LHCN-M2 (cell line): ENCODE measurements at regions not wholly inside any gene's neighbourhood (a gene's known extent, or its start where the extent isn't known, plus 50 kb on each side); places are given as distances from the start of the nearest gene placed in this dataset.
A peak's percentile ranks its signal among the peaks of the same experiment; 100 is the strongest.

Experiments
- DNase-seq: peaks from one replicate; pipeline ENCODE4 v3.0.0-alpha.2; 2012; ENCODE audit warnings: low read depth

DNA sequence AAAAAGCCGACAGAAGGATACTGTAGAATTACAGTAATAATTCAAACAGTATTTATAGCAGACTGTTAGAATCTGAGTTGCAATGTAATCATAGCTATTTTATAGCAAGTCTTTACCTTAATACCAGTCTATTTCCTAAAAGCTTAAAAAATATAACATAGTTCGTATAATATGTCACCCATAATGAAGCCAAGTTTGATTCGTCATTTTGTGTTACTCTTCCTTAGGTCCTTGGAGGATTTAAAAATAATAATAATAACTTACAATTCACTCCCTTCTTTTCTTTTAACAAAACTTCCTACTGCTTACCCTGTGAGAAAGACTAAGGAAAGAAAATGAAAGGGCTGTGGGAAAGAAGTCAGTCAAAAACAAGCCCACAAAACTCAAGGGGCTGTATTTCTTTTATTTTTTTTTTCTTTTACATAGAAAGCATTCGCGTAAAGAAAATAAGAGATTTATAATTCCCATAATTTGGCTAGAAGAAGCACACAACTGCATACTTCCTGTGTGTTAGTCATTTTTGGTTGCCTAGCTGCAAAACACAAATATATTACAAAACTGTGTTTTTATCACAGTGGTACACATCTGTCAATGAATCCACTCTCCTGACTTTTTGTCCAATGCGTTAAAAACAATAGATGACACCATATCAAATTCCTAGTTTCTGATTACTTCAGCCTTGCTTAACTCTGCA is 187.2 kb upstream of the CELF2 start:
- DNase-seq = peak; percentile 95

DNA sequence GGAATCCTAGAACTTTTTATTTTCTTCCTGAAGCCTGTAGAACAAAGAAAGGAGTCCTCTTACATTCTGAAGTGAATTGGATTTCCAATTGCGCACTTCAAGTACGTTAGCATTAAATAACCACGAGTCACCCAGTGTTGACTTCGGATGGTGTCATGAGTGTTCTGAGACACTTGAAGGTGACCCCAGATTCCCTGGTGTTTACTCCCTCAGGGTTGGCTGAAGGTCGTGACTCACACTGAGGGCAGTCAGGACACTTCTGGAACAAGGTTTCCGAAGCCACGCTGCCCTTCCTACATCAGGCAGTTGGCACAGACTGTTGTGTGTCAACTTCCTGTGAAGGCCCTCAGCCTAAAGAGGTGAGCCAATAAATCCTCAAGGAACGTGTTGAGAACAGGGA is 186.6 kb upstream of the CELF2 start:
- DNase-seq = peak; percentile 92

- no peak for DNase-seq
Observed at GRCh38 chr10:10833955-10834354, 183.7 kb upstream of the CELF2 start.

GRCh38 chr10:10844251-10844650 is 173.4 kb upstream of the CELF2 start:
- DNase-seq = no peak

GRCh38 chr10:10845185-10845584 is 172.5 kb upstream of the CELF2 start:
- no peak for DNase-seq

- DNase-seq = no peak
Observed at GRCh38 chr10:10845826-10846503, 171.7 kb upstream of the CELF2 start.

DNA sequence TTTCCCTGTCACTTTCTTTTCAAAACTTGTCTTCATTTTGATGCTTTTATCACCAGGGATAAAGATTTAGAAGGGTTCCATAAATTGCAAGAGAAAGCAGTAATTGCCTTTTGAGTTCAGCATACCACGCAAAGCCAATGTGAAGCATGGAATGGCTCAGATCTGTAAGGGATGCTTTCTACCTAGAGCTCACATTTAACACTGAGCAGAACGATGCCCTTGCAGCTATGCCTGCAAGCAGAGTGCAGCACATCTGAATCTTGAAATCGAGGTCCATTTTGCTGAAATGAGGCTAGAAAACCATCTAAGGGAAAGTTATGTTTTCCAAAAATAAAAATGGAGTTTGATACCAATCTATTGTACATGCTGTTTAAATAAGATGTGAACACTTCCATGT is 171.2 kb upstream of the CELF2 start:
- DNase-seq = no peak

GRCh38 chr10:10847387-10847786 is 170.3 kb upstream of the CELF2 start:
- DNase-seq = no peak

DNA sequence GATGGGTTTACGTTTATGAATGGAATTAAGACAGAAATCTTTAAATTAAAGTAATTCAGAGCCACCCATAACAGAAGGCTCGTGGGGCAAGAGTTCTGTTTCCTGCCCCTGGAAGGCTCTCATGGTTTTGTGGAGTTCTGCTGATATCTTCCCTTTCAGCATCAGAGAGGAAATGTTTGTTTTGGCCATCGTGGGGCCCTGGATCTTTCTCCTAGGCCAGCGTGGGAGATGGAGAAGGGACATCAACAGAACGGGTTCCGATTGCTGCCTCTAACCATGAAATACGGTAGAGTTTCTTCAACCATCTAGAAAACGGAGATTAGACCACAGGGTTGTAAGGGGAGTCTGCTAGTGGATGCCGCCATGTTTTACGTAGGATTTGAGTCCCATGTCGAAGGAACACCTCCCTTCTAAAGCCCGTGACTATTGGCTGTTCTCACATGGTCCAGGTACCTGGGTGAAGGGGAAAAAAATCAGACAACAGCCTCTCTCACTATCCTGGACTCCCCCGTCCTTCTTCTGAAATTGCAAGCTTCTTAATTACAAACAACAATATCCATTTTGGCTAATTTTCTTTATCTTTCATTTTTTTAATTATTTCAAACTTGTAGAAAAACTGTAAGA is 169.1 kb upstream of the CELF2 start:
- DNase-seq = no peak

- DNase-seq = no peak
Observed at GRCh38 chr10:10849306-10849705, 168.4 kb upstream of the CELF2 start.

- no peak for DNase-seq
Observed at GRCh38 chr10:10850214-10850613, 167.5 kb upstream of the CELF2 start.

DNA sequence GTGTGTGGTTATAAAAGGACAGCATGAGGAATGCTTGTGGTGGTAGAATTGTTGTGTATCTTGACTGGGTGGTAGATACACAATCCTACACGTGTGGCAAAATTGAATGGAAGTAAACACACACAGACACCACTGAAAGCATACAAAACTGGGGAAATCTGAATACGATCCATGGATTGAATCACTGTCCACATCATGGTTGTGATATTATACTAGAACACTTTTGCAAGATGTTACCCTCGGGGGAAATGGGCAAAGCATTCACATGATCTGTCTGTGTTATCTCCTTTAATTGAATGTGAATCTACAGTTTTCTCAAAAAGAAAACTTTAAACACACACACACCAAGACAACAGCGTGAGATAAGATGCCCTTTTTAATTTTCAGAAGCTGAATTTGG is 165.2 kb upstream of the CELF2 start:
- DNase-seq = no peak

DNA sequence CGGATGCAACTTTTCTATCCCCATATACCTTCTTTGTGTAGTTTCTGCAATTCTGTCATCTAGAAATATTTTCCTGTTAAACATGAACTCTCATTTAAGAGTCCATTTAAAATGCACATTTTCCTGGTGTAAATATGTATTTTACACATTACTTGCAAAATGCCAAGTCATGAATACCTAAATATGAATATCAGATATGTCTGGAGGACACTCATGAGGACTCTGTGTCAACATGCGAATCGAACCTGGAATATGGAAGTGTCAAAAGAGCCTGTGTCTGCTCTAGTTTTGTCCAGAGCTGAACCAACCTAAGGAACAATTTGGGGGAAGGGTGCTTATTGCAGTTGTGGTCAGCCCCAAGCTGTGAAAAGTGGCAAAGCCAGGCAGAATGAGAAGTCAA is 163.7 kb upstream of the CELF2 start:
- DNase-seq = no peak

GRCh38 chr10:10854725-10855124 is 162.9 kb upstream of the CELF2 start:
- no peak for DNase-seq

DNA sequence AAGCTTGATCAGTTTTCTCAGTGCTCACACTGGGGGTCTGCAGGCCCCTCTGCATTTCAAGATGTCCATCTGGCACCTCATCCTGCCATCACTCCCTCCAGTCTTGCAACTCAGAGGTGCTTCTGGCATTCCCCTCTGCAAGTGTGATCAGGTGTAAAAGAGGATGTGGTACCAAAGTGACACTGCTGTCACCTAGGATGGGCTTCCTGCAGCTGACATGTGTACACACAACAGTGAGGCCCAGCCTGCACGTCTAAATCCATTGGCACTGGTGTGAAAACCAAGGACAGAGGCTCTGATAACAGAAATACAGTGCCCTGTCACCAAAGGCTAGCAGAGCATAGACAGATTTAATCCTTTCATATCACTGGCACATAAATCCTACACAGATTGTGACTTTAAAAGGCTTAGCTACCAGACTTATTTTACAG is 162.5 kb upstream of the CELF2 start:
- no peak for DNase-seq

DNA sequence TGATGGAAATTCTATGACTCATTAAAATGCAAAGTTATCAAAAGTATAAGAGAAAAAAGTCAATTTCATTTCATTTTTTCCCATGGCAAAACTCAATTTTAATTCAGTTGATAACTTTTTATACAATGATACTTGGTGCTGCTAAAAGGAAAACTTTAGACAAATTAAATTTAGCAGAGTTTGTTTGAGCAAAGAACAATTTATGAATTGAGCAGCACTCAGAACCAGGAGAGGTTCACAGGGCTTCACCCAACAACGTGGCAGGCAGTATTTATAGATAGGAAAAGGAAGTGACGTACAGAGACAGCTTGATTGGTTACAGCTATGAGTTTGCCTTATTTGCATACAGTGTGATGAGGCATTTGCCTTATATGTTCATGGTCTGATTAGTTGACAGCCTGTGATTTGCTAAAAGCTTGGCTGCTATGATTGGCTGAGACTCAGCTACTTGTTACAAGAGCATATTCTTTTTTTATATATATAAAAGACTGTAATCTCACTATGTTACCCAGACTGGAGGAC is 157.2 kb upstream of the CELF2 start:
- no peak for DNase-seq

- no peak for DNase-seq
Observed at GRCh38 chr10:10865303-10865702, 152.4 kb upstream of the CELF2 start.

DNA sequence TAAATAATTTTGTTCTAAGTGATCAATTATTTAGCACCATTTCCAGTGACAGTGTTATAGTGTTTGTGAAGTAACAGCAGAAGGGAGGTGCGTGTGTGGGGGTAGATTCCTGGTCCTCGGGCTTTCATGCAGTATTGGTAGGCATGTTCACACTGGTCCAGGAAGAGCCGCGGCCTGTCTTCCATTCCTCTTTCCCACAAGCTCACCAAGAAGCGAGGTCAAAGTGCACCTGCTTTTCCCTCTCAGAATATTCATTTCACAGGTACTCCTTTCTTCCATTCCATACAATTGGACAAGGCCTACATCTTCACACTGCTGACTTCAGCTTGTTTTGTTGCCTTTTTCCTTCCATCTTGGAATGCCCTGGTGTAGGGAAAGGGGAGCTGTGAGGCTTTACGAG is 151.8 kb upstream of the CELF2 start:
- DNase-seq = peak; percentile 8

- peak; percentile 59 for DNase-seq
Observed at GRCh38 chr10:10869592-10869991, 148.1 kb upstream of the CELF2 start.

GRCh38 chr10:10870523-10871241 is 147.0 kb upstream of the CELF2 start:
- no peak for DNase-seq

- no peak for DNase-seq
Observed at GRCh38 chr10:10871352-10871751, 146.3 kb upstream of the CELF2 start.

- DNase-seq = peak; percentile 88
Observed at GRCh38 chr10:10872035-10872673, 145.5 kb upstream of the CELF2 start.
